DOHH2 (cell line): ENCODE measurements at regions not wholly inside any gene's neighbourhood (a gene's known extent, or its start where the extent isn't known, plus 50 kb on each side); places are given as distances from the start of the nearest gene placed in this dataset.

Experiments
- H3F3A ChIP-seq: fragments of 200-600 bp; sonication (generic), shearing (Covaris generic); 2 replicates; pipeline ENCODE4 v1.6.0; 2016; ENCODE audit warnings: antibody characterized with exemption, mild to moderate bottlenecking; ENCODE audit not compliant: control insufficient read depth, insufficient read depth
- H3K27ac ChIP-seq: fragments of 200-600 bp; sonication (generic); 2 replicates; pipeline ENCODE4 v1.5.1; 2014; ENCODE audit warnings: low read depth, mild to moderate bottlenecking, low read length, moderate library complexity
- H3K27me3 ChIP-seq: fragments of 200-600 bp; sonication (generic); 2 replicates; pipeline ENCODE4 v1.6.1; 2014; ENCODE audit warnings: mild to moderate bottlenecking, low read length, mixed read lengths; ENCODE audit not compliant: control insufficient read depth
- H3K36me3 ChIP-seq: fragments of 200-600 bp; sonication (generic); 2 replicates; pipeline ENCODE4 v1.6.1; 2014; ENCODE audit warnings: mild to moderate bottlenecking, low read length, moderate library complexity, mixed read lengths; ENCODE audit not compliant: control insufficient read depth
- H3K4me1 ChIP-seq: fragments of 200-600 bp; sonication (generic); 2 replicates; pipeline ENCODE4 v1.6.1; 2014; ENCODE audit warnings: mild to moderate bottlenecking, low read length, mixed read lengths; ENCODE audit not compliant: control insufficient read depth
- H3K4me2 ChIP-seq: fragments of 200-600 bp; sonication (generic); 2 replicates; pipeline ENCODE4 v1.6.0; 2014; ENCODE audit warnings: mild to moderate bottlenecking, low read length, moderate library complexity
- H3K4me3 ChIP-seq: fragments of 200-600 bp; sonication (generic); 2 replicates; pipeline ENCODE4 v1.5.1; 2014; ENCODE audit warnings: mild to moderate bottlenecking, low read length, mixed read lengths
- H3K79me2 ChIP-seq: fragments of 200-600 bp; sonication (generic); 2 replicates; pipeline ENCODE4 v1.6.1; 2014; ENCODE audit warnings: mild to moderate bottlenecking, low read length, mixed read lengths; ENCODE audit not compliant: control insufficient read depth
- H3K9me2 ChIP-seq: fragments of 200-600 bp; sonication (generic); replicated peaks from 2 replicates; pipeline ENCODE4 v1.6.1; 2014; ENCODE audit warnings: mild to moderate bottlenecking, low read length, mixed read lengths; ENCODE audit not compliant: control insufficient read depth
- H3K9me3 ChIP-seq: fragments of 200-600 bp; sonication (generic); 2 replicates; pipeline ENCODE4 v1.6.1; 2014; ENCODE audit warnings: antibody characterized with exemption, low read length, mixed read lengths; ENCODE audit not compliant: control insufficient read depth, insufficient read depth
- H4K20me1 ChIP-seq: fragments of 200-600 bp; sonication (generic); 2 replicates; pipeline ENCODE4 v1.6.0; 2014; ENCODE audit warnings: low read depth, mild to moderate bottlenecking, antibody characterized with exemption, low read length, moderate library complexity; ENCODE audit not compliant: control insufficient read depth, insufficient read depth
- EZH2phosphoT487 ChIP-seq: fragments of 200-600 bp; sonication (generic); IDR thresholded peaks from 2 replicates; pipeline ENCODE4 v1.6.1; 2017; ENCODE audit warnings: borderline replicate concordance, mild to moderate bottlenecking, antibody characterized with exemption, low read length, moderate library complexity, mixed read lengths
- TF ChIP-seq, protein P1 (sequence below): fragments of 200-600 bp; sonication (generic); IDR thresholded peaks from one replicate; pipeline ENCODE4 v1.5.1; 2014; ENCODE audit warnings: antibody characterized with exemption, mild to moderate bottlenecking, low read depth, low read length; ENCODE audit not compliant: poor library complexity, severe bottlenecking

DNA sequence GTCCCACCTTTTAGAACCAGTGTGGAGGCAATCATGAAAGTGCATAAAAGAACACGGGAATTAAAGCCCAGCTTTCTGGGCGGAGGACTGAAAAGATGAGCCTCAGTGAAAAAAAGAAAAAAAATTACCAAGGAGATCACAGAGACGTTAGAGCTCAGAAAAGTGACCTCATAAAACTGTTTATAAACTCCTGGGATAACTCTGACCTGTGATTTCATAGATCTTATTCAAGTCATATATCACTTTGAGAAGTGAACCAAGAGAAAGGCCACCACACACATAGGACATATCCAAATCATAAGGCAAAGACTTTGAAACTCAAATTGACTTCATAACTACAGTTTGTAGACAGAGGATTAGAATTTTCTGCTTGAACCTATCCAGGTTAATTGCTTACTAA, 90.1 kb downstream of the KCNJ2 start:
- Histone ChIP-seq H3K27me3 (no peaks in the 10 kb centered on the region), H3K9me3 (no peaks in the 10 kb centered on the region), H3K4me3 (no peak overlapping the region), H4K20me1 (no peaks in the 10 kb centered on the region), H3K36me3 (no peaks in the 10 kb centered on the region), H3K27ac (no peak overlapping the region), H3K9me2 (no peaks in the 10 kb centered on the region), H3K79me2 (no peaks in the 10 kb centered on the region), H3K4me2 (no peak overlapping the region), H3F3A (no peaks in the 10 kb centered on the region), H3K4me1 (no peaks in the 10 kb centered on the region)
- TF ChIP-seq EZH2phosphoT487, result no peak
- TF ChIP-seq, protein P1, sequence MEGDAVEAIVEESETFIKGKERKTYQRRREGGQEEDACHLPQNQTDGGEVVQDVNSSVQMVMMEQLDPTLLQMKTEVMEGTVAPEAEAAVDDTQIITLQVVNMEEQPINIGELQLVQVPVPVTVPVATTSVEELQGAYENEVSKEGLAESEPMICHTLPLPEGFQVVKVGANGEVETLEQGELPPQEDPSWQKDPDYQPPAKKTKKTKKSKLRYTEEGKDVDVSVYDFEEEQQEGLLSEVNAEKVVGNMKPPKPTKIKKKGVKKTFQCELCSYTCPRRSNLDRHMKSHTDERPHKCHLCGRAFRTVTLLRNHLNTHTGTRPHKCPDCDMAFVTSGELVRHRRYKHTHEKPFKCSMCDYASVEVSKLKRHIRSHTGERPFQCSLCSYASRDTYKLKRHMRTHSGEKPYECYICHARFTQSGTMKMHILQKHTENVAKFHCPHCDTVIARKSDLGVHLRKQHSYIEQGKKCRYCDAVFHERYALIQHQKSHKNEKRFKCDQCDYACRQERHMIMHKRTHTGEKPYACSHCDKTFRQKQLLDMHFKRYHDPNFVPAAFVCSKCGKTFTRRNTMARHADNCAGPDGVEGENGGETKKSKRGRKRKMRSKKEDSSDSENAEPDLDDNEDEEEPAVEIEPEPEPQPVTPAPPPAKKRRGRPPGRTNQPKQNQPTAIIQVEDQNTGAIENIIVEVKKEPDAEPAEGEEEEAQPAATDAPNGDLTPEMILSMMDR, result no peak

DNA sequence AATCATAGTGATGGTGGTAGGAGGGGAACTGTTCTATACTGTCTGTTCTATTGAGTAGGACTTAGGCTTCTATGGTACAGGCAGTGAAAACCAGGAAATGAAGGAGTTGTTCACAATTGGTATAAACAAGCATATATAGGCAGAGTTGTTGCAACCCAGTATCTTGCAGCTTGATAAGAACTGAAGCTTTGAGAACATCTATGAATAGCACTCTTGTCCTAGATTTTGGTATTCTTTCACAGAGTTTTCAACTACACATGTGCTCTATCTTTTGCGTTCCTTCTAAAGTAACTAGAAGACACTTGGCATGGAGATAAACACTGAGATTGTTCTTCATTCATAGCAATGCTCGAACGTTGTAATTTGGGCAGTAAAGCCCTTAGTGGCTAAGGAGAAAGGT, 91.8 kb downstream of the KCNJ2 start:
- no peaks in the 10 kb centered on the region for H3K27me3 ChIP-seq
- H3K4me1 ChIP-seq, result no peaks in the 10 kb centered on the region
- TF ChIP-seq, protein P1, result no peak
- no peak for TF ChIP-seq EZH2phosphoT487
- H3K9me2 ChIP-seq, result no peaks in the 10 kb centered on the region
- no peak overlapping the region for H3K27ac ChIP-seq
- H3K79me2 ChIP-seq, result no peaks in the 10 kb centered on the region
- H4K20me1 ChIP-seq, result no peaks in the 10 kb centered on the region
- H3K4me3 ChIP-seq, result no peak overlapping the region
- H3K4me2 ChIP-seq, result no peak overlapping the region
- H3K9me3 ChIP-seq, result no peaks in the 10 kb centered on the region
- H3K36me3 ChIP-seq, result no peaks in the 10 kb centered on the region
- H3F3A ChIP-seq, result no peaks in the 10 kb centered on the region

DNA sequence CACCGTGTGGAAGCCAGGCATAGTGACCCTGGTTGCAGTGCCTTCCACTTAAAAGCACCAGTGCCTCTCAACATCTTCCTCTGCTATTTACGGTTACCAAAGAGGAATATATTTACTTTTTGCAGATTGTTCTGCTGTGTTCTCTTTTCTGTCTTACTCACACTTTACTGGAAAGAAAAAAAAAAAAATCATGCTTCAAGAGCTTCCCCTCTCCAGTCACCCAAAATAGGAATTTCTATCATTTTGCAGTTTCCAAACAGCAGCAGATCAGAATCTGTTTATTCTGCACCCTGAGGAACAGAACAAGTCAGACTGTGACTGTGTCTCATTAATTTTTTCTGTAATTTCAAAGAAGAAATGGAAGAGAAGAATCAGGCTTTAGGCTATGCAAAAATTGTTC, 96.1 kb downstream of the KCNJ2 start:
- no peaks in the 10 kb centered on the region for H3K27me3 ChIP-seq

More for the DNA sequence above, 96.1 kb downstream of the KCNJ2 start:
- H3K4me3 ChIP-seq, result no peak overlapping the region
- H3F3A ChIP-seq, result no peaks in the 10 kb centered on the region
- H3K4me1 ChIP-seq, result no peaks in the 10 kb centered on the region
- H3K4me2 ChIP-seq, result no peak overlapping the region
- H3K27ac ChIP-seq, result no peak overlapping the region
- H3K79me2 ChIP-seq, result no peaks in the 10 kb centered on the region
- H3K9me2 ChIP-seq, result no peaks in the 10 kb centered on the region
- no peak for TF ChIP-seq EZH2phosphoT487
- TF ChIP-seq, protein P1, result no peak
- H3K9me3 ChIP-seq, result no peaks in the 10 kb centered on the region
- H3K36me3 ChIP-seq, result no peaks in the 10 kb centered on the region
- H4K20me1 ChIP-seq, result no peaks in the 10 kb centered on the region
